Astrocyte (in vitro differentiated cells and primary cell): ENCODE measurements at regions not wholly inside any gene's neighbourhood (a gene's known extent, or its start where the extent isn't known, plus 50 kb on each side); places are given as distances from the start of the nearest gene placed in this dataset.

Experiments
- EZH2 ChIP-seq: IDR thresholded peaks from 2 replicates; pipeline ENCODE4 v1.6.1; 2012; ENCODE audit warnings: mild to moderate bottlenecking, low read length, inconsistent platforms; ENCODE audit not compliant: insufficient read depth
- TF ChIP-seq, protein P1 (sequence below): IDR thresholded peaks from 2 replicates; pipeline ENCODE4 v1.5.1; 2011; ENCODE audit warnings: low read depth, mild to moderate bottlenecking, inconsistent platforms, low read length, moderate library complexity; ENCODE audit not compliant: insufficient read depth

DNA sequence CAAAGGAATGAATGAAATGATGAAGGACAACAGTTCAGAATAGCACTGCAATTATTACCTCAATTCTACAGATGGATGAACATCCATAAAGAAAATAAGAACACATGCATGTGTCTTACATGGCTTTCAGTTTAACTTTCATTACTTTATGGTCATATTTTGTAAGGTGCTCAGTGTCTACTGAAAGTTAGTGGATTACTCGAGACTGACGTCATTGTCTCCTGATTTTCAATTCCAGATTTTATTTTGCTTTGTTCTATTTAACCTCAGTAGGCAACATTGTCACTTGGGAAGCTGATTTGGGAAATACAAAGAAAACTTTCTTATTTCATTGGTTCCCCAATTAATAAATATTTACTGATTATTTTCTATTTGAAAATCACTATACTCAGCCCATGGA is 363.7 kb downstream of the CHSY3 start:
- TF ChIP-seq, protein P1, sequence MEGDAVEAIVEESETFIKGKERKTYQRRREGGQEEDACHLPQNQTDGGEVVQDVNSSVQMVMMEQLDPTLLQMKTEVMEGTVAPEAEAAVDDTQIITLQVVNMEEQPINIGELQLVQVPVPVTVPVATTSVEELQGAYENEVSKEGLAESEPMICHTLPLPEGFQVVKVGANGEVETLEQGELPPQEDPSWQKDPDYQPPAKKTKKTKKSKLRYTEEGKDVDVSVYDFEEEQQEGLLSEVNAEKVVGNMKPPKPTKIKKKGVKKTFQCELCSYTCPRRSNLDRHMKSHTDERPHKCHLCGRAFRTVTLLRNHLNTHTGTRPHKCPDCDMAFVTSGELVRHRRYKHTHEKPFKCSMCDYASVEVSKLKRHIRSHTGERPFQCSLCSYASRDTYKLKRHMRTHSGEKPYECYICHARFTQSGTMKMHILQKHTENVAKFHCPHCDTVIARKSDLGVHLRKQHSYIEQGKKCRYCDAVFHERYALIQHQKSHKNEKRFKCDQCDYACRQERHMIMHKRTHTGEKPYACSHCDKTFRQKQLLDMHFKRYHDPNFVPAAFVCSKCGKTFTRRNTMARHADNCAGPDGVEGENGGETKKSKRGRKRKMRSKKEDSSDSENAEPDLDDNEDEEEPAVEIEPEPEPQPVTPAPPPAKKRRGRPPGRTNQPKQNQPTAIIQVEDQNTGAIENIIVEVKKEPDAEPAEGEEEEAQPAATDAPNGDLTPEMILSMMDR: no peak
- no peak for TF ChIP-seq EZH2
